Fibroblast of skin of left biceps (primary cell): ENCODE measurements at regions not wholly inside any gene's neighbourhood (a gene's known extent, or its start where the extent isn't known, plus 50 kb on each side); places are given as distances from the start of the nearest gene placed in this dataset.

Source experiments
- DNase-seq, 2 experiments: peaks; one replicate each; pipeline ENCODE4 v3.0.0-alpha.2; 2013; ENCODE audit warnings: low read depth in 2 of 2

GRCh38 chr15:69626095-69627066 is 173.8 kb downstream of the RPLP1 start:
- no peak for DNase-seq

DNA sequence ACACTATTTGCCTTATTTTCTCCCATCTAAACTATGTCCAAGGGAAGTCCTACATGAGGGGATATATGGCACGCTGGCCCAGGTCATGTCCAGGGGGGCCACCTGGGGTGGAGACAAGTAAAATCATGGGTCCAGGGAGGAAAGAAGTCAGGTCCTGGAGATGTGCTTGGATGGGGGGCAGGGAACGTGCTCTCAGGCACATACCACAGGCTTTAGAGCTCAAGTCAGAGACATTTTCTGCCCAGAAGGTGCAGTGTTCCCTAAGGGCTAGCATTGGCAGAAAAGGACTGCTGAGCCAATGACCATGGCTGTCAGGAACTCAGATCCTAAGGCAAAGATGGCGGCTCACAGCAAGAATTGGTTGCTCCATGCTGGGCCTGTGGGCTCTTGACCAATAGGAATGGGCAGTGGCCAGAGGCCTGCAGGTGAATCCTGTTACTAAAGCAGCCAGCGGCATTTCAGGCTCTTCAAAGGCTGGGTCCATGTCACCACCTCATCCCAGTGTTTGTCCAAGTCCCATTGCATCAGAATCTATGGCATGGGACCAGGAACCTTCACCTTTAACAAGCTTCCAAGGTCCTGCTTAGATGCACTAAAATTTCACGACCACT is 175.0 kb downstream of the RPLP1 start:
- DNase-seq: no peak

GRCh38 chr15:69628256-69629093 is 175.9 kb downstream of the RPLP1 start:
- DNase-seq: no peak

DNA sequence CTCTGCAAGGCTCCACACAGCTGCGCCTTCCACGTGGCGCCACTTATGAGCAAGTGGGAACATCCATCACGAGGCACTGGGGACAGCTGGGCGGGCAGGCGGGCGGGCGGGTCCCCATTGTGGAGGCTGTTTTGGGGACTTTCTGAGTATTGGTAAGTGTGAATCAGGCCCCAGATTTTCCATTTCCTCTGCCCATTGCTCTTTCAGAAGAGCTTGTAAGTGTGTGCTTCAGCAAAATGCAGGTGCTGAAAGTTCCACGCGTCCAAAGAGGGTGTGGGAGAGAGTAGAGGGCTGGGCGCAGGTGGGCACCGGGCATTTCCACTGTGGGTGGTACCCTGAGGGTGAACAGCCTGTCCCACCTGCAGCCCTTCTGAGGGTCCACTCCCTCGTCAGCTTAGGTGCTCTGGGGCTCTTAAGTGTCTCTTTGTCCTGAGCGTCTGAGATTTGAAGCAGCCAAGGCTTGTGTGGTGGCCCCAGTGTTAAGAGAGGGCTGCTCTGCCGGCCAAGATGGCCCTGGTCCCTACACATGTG is 177.1 kb downstream of the RPLP1 start:
- DNase-seq: no peak

DNA sequence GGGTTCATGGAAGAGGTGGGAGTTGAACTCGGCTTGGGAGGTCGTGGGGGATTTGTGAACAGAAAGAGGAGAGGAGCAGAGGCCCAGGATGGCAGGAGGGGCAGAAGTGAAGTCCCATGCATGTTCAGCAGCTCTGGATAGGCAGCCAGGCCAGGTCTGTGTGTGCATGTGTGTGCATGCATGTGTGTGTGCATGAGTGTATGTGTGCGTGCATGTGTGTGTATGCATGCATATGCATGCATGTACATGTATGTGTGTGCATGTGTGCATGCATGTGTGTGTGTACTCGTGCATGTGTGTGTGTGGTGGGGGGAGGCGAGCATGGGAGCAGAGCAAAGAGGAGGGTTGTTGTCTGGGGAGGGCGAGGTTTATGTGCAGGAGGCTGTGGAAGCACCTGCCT is 178.4 kb downstream of the RPLP1 start:
- no peak for DNase-seq

GRCh38 chr15:69631978-69632377 is 179.4 kb downstream of the RPLP1 start:
- no peak for DNase-seq

GRCh38 chr15:69634860-69635259 is 182.2 kb downstream of the RPLP1 start:
- DNase-seq: no peak

DNA sequence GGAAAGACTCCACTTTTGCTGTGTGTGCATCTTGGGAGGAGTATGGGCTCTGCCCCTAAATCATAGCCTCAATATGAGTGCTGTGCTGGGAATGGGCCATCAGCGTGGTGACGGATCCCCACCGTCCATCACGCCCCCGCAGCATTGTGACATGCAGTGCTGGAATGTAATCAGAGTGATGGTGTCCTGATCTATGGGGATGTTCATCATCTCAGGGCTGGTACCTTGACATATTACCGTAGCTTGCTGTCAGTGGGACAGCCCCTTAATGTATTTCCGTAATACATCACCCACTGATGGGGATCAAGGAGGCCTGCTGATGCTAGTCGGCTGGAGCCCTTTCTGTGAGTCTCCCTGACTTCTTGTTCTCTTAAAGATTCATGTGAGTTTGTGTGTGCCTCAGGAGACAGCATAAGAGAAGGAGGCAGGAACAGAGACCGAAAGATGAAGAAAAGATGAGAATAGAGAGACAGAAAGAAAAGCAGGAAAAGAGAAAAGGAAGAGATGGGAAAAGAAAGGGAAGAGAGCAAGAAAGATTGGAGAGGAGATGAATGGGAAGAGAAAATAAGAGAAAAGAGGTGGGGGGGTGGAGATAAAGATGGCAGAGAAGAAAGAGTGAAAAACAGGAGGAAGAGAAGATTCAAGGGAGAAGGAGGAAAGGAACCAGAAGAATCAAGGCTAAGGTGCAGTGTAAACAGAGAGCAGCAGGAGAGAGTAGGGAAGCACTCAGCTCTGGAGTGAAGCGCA is 183.7 kb downstream of the RPLP1 start:
- DNase-seq: no peak

- no peak for DNase-seq
Measured at GRCh38 chr15:69637818-69638217, 185.2 kb downstream of the RPLP1 start.

- no peak for DNase-seq
Measured at GRCh38 chr15:69643476-69643875, 190.9 kb downstream of the RPLP1 start.

DNA sequence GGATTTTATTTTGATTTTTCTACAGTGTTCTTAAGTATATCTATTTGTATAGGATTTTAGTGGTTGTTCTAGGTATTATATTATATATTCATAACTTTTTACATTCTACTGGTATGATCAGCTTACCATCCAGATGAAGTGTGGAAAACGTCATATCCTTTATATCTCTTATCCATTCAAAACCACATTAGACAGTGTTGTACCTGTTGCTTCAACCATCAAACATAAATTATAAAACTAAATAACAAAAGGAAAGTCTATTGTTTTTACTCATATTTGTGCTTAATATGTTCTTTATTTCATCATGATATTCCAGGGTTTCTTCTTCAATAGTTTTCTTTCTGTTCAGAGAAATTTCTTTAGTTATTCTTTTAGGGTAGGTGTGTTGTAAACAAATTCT is 191.4 kb downstream of the RPLP1 start:
- DNase-seq: no peak

DNA sequence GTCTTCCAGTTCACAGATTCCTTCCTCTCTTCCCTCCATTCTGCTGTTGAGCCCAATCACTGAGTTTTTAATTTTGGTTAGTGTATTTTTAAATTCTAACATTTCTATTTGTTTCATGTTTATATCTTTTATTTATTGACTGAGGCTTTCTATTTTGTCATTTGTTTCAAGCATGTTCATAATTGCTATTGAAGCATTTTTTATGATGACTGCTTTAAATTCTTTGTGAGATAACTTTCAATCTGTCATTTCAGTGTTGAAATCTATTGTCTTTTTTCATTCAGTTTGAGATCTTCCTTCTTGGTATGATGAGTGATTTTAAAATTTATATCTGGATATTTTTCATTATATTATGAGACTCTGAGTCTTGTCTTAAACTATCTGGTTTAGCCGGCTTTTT is 192.3 kb downstream of the RPLP1 start:
- DNase-seq: no peak

DNA sequence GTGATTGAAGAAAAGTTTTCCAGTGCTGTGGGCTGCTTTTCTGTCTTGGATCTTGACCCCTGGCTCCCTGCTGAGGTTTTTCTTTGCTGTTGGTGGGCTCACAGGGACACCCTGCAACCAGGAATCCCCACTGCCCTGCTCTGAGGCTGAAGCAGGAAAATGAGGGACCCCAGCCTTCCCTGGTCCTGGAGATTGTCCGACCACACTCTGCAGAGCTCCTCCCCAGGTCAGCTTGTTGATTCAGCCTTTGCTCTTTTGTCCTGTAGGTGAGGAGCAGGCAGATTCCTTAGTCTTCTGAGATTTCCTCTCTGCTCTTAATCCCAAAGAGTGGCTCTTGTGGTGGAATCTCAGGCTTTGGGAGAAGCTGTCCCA is 194.5 kb downstream of the RPLP1 start:
- no peak for DNase-seq

DNA sequence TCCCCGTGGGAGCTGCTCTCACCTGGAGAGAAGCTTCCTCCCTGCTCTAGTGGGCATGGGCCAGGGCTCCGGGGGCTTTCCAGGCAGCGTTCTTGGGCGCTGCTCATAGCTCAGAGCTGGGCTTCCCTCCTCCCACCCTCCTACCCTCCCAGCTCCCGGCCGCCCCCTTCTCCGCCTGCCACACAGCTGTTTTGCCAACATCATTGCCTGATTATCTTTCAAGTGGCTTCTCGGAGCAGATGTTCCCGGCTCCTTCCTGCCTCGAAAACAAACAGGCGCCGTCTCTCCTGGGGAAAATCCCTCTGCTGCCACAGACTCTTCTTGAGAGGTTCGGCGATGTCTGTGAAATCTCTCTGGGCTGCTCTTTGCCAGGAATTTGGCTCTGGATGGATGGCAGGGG is 195.6 kb downstream of the RPLP1 start:
- DNase-seq: no peak

DNA sequence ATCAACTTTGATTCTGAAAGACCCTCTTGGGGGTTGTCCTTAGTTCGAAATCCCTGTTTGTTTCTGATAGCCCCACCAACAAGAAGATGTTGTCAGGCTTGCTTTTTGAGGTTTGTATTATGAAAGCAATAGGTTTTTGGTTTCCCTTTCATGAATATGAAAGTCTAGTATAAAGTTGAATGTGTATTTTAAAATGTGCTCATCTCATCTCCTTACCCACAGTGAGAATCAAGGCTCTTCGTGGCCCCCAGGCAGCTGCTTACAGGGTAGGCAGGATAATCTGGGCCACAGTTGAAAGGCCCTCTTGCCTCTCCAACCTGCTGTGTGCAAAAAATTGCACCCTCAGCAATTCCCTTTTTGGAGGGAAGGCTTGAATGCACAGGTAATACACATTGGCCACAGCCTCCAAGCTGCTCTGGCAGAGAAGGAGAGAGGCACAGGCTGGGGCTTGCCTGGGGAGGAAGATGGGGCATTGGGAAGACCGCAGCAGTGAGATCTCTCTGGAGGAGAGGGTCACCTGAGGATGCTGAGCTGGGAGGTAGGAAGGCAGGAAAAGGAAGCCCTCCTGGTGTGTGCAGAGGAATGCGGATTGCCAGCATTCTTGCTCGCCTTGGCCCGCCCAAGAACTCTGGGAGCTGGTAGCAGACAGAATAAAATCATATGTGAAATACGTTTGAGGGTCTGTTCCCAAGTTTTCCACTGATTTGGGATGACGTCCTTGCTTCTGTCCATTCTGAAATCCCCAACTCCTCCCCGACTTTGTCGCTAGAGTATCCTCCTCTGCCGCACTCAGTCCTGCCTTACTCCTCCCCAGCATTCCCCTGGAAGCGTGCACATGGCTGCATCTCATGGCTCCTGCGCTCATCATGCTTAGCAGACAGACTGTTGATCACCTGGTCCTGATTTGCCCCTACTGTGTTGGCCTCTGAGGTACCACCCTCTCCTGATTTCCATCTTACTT is 196.4 kb downstream of the RPLP1 start:
- no peak for DNase-seq

GRCh38 chr15:69652293-69652692 is 199.7 kb downstream of the RPLP1 start:
- no peak for DNase-seq

GRCh38 chr15:69652751-69653305 is 200.2 kb downstream of the RPLP1 start:
- DNase-seq: no peak

- no peak for DNase-seq
Measured at GRCh38 chr15:69653306-69653705, 200.7 kb downstream of the RPLP1 start.

DNA sequence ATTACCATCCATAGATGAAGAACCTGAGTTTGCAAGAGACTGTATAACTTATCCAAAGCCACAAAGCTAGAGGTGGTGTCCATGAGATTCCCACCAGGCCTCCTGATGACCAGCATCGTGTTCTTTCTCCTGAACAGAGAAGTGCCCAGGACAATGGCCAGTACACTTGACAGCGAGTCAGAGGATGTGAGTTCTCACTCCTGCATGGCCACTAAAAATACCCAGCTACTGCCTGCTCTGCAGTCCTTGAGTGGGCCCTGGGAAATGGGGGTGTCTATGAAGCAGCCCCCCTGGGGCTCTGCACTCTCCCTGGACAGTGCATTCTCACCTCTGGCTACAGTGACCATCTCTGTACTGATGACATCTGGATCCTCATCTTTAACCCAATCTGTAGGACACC is 201.2 kb downstream of the RPLP1 start:
- no peak for DNase-seq
